Endothelial cell (in vitro differentiated cells): ENCODE measurements at regions not wholly inside any gene's neighbourhood (a gene's known extent, or its start where the extent isn't known, plus 50 kb on each side); places are given as distances from the start of the nearest gene placed in this dataset.

Source experiments
- DNase-seq: peaks from one replicate; pipeline ENCODE4 v3.0.0; 2021; ENCODE audit warnings: low spot score
- H3K27ac Mint-ChIP-seq: one replicate; pipeline ENCODE4 v1.8.0; 2021; ENCODE audit warnings: mixed read lengths, inconsistent platforms; ENCODE audit not compliant: unreplicated experiment
- H3K27me3 Mint-ChIP-seq: one replicate; pipeline ENCODE4 v1.8.0; 2021; ENCODE audit warnings: mild to moderate bottlenecking, moderate library complexity, mixed read lengths, inconsistent platforms; ENCODE audit not compliant: unreplicated experiment
- H3K36me3 Mint-ChIP-seq: one replicate; pipeline ENCODE4 v1.8.0; 2021; ENCODE audit warnings: mild to moderate bottlenecking, low read depth, mixed read lengths, inconsistent platforms; ENCODE audit not compliant: unreplicated experiment
- H3K4me1 Mint-ChIP-seq: one replicate; pipeline ENCODE4 v1.8.0; 2021; ENCODE audit warnings: mild to moderate bottlenecking, mixed read lengths, inconsistent platforms; ENCODE audit not compliant: unreplicated experiment
- H3K4me3 Mint-ChIP-seq: one replicate; pipeline ENCODE4 v1.8.0; 2021; ENCODE audit warnings: mild to moderate bottlenecking, mixed read lengths, inconsistent platforms; ENCODE audit not compliant: unreplicated experiment
- H3K9me3 Mint-ChIP-seq: one replicate; pipeline ENCODE4 v1.8.0; 2021; ENCODE audit warnings: mixed read lengths, inconsistent platforms; ENCODE audit not compliant: unreplicated experiment
- CTCF ChIP-seq: fragments of 200-600 bp; sonication (generic); IDR thresholded peaks from one replicate; pipeline ENCODE4 v1.5.0; 2021; ENCODE audit warnings: antibody characterized with exemption; ENCODE audit not compliant: unreplicated experiment

- Mint-ChIP-seq H3K36me3 (no peaks in the 10 kb centered on the region), H3K4me3 (no peak overlapping the region), H3K4me1 (no peaks in the 10 kb centered on the region), H3K27me3 (no peaks in the 10 kb centered on the region), H3K27ac (no peak overlapping the region), H3K9me3 (no peaks in the 10 kb centered on the region)
- TF ChIP-seq CTCF, result no peak
- no peak for DNase-seq
These were observed 121.6 kb upstream of the WDR11 start for GRCh38 chr10:120729547-120729946.

- Mint-ChIP-seq H3K9me3 (no peaks in the 10 kb centered on the region), H3K27me3 (peaks cover 3% of the 10 kb centered on the region), H3K36me3 (no peaks in the 10 kb centered on the region), H3K27ac (no peak overlapping the region), H3K4me1 (no peaks in the 10 kb centered on the region), H3K4me3 (no peak overlapping the region)
- no peak for DNase-seq
- TF ChIP-seq CTCF, result no peak
These were observed 119.1 kb upstream of the WDR11 start for GRCh38 chr10:120732067-120732466.

- H3K27me3 Mint-ChIP-seq, result peaks cover 3% of the 10 kb centered on the region
- no peaks in the 10 kb centered on the region for H3K36me3 Mint-ChIP-seq
- no peaks in the 10 kb centered on the region for H3K9me3 Mint-ChIP-seq
- H3K27ac Mint-ChIP-seq, result no peak overlapping the region
- H3K4me3 Mint-ChIP-seq, result no peak overlapping the region
- no peak for TF ChIP-seq CTCF
- no peaks in the 10 kb centered on the region for H3K4me1 Mint-ChIP-seq
- no peak for DNase-seq
These were observed 118.4 kb upstream of the WDR11 start for GRCh38 chr10:120732643-120733313.

GRCh38 chr10:120734483-120735078 is 116.6 kb upstream of the WDR11 start:
- no peaks in the 10 kb centered on the region for H3K9me3 Mint-ChIP-seq
- no peak overlapping the region for H3K27ac Mint-ChIP-seq
- no peaks in the 10 kb centered on the region for H3K36me3 Mint-ChIP-seq
- TF ChIP-seq CTCF, result no peak
- no peaks in the 10 kb centered on the region for H3K4me1 Mint-ChIP-seq
- DNase-seq, result no peak
- no peak overlapping the region for H3K4me3 Mint-ChIP-seq
- peaks cover 3% of the 10 kb centered on the region for H3K27me3 Mint-ChIP-seq

GRCh38 chr10:120735315-120735714 is 115.8 kb upstream of the WDR11 start:
- Mint-ChIP-seq H3K27ac (no peak overlapping the region), H3K9me3 (no peaks in the 10 kb centered on the region), H3K4me1 (no peaks in the 10 kb centered on the region), H3K4me3 (no peak overlapping the region), H3K27me3 (peaks cover 3% of the 10 kb centered on the region), H3K36me3 (no peaks in the 10 kb centered on the region)
- no peak for TF ChIP-seq CTCF
- DNase-seq, result no peak
